ENCODE measurements at regions not wholly inside any gene's neighbourhood (a gene's known extent, or its start where the extent isn't known, plus 50 kb on each side); places are given as distances from the start of the nearest gene placed in this dataset.
A peak's percentile ranks its signal among the peaks of the same experiment; 100 is the strongest.

DNA sequence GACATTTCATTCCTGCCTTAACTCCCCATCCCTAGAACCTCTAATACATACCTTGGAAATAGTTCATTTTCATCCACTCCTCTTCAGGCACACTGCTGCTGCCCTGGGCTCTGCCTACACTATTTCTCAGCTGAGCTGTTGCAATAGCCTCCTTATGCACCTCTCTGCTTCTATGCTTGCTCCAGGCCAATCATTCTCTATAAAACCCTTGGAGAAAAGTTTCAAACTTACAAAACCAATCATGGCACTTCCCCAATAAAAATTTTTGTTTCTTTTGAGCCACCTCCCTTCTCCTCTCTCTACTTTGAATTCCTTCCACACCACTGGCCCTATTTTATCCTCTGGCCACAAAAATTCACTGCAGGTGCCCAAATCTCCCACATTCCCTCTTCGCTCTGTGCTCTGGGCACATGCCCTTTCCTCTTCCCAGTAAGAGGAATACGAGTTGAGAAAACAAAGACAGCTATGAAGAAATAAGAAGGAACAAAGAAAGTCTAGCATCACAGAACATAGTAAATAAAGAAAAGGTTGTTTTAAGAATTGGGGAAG lies 301.4 kb downstream of the ELAVL2 start:
- Histone ChIP-seq H3K36me3 (ENCODE audit: low read depth) (no peaks in the 10 kb centered on the region), H3K27ac (ENCODE audit: poor library complexity, severe bottlenecking) (no peak overlapping the region), H3K4me1 (ENCODE audit: insufficient read depth, poor library complexity, severe bottlenecking) (no peaks in the 10 kb centered on the region), H3K27me3 (ENCODE audit: insufficient read depth, poor library complexity, severe bottlenecking) (no peaks in the 10 kb centered on the region), H3K4me3 (ENCODE audit: severe bottlenecking) (no peak overlapping the region), H3K9me3 (ENCODE audit: severe bottlenecking) (no peaks in the 10 kb centered on the region)
- ATAC-seq (ENCODE audit: low read depth) (no peak), DNase-seq (ENCODE audit: low spot score) (no peak)
- TF ChIP-seq, protein P1, sequence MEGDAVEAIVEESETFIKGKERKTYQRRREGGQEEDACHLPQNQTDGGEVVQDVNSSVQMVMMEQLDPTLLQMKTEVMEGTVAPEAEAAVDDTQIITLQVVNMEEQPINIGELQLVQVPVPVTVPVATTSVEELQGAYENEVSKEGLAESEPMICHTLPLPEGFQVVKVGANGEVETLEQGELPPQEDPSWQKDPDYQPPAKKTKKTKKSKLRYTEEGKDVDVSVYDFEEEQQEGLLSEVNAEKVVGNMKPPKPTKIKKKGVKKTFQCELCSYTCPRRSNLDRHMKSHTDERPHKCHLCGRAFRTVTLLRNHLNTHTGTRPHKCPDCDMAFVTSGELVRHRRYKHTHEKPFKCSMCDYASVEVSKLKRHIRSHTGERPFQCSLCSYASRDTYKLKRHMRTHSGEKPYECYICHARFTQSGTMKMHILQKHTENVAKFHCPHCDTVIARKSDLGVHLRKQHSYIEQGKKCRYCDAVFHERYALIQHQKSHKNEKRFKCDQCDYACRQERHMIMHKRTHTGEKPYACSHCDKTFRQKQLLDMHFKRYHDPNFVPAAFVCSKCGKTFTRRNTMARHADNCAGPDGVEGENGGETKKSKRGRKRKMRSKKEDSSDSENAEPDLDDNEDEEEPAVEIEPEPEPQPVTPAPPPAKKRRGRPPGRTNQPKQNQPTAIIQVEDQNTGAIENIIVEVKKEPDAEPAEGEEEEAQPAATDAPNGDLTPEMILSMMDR (IDR thresholded peaks at IDR 0.05; ENCODE audit: poor library complexity, severe bottlenecking), result no peak

DNA sequence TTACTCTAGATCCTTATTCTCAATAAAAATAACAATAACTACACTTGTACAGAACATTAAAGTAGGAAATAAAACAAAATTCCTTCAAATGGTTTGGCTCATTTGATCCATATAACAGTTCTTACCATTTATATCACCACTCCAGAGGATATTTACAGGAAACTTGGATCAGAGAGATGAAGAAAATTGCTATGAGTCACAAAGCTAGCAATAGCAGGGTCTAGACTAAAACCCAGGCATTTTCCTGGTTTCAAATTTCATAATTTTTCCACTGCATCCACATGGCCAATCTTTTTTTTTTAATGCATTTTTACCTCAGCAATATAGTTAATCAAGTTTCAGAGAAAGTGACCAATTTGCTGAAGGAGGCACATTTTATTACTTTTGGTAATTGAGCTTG lies 299.2 kb downstream of the ELAVL2 start:
- Histone ChIP-seq H3K4me3 (ENCODE audit: severe bottlenecking) (no peak overlapping the region), H3K27ac (ENCODE audit: poor library complexity, severe bottlenecking) (no peak overlapping the region), H3K27me3 (ENCODE audit: insufficient read depth, poor library complexity, severe bottlenecking) (no peaks in the 10 kb centered on the region), H3K9me3 (ENCODE audit: severe bottlenecking) (no peaks in the 10 kb centered on the region), H3K4me1 (ENCODE audit: insufficient read depth, poor library complexity, severe bottlenecking) (no peaks in the 10 kb centered on the region), H3K36me3 (ENCODE audit: low read depth) (no peaks in the 10 kb centered on the region)
- ATAC-seq (ENCODE audit: low read depth) (peak; percentile 66; the same call in 2 of the 3 replicates), DNase-seq (ENCODE audit: low spot score) (no peak)
- TF ChIP-seq, protein P1 (IDR thresholded peaks at IDR 0.05; ENCODE audit: poor library complexity, severe bottlenecking), result no peak

- Histone ChIP-seq H3K27ac (ENCODE audit: poor library complexity, severe bottlenecking) (no peak overlapping the region), H3K27me3 (ENCODE audit: insufficient read depth, poor library complexity, severe bottlenecking) (no peaks in the 10 kb centered on the region), H3K36me3 (ENCODE audit: low read depth) (no peaks in the 10 kb centered on the region), H3K9me3 (ENCODE audit: severe bottlenecking) (no peaks in the 10 kb centered on the region), H3K4me1 (ENCODE audit: insufficient read depth, poor library complexity, severe bottlenecking) (no peaks in the 10 kb centered on the region), H3K4me3 (ENCODE audit: severe bottlenecking) (no peak overlapping the region)
- DNase-seq (ENCODE audit: low spot score) (no peak), ATAC-seq (ENCODE audit: low read depth) (no peak)
- TF ChIP-seq, protein P1 (IDR thresholded peaks at IDR 0.05; ENCODE audit: poor library complexity, severe bottlenecking), result no peak
Measured at GRCh38 chr9:23532282-23532681, 293.8 kb downstream of the ELAVL2 start.

DNA sequence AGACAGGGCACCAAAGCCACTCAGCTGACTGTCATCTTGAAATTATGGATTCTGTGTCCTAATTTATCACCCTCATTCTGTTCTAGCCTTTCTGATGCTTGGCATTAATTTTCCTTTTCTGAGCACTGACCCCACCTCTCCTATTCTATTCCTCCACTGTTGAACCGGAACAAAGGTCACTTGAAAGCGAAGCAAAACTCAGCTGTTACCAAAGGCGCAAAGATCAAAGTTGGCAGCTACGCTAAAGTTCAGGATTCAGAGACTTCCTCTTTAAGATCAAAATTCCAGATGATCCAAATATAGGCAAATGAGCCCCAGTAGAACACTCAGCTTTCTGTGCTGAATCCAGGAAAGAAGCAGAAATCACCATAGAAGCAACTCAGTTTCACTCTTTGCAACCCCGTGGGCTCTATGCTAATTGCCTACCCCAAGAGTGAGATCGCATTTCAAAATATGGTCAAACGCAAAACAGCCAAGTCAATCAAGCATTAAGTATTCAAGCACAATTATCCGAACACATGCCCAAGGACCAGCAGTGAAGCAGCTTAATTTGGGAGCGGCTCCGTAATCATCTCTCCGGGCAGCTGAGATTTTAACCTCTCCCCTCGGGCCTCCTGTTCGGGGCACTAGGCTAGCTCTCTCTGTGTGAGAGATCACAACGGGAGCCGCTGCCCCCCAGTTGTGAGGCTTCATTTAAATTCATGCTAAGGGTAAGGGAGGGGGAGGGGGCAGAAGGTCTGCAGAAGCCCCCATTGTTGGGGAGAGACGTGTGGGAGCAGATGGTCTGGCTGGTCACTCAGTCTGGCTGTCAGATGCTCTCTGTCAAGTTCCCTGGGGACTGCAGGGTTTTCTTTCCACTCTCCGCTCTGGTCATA lies 288.6 kb downstream of the ELAVL2 start:
- no peaks in the 10 kb centered on the region for H3K9me3 ChIP-seq (ENCODE audit: severe bottlenecking)
- peaks cover 8% of the 10 kb centered on the region for H3K4me1 ChIP-seq (ENCODE audit: insufficient read depth, poor library complexity, severe bottlenecking)
- DNase-seq (ENCODE audit: low spot score) (no peak), ATAC-seq (ENCODE audit: low read depth) (no peak)
- no peaks in the 10 kb centered on the region for H3K36me3 ChIP-seq (ENCODE audit: low read depth)
- no peaks in the 10 kb centered on the region for H3K27me3 ChIP-seq (ENCODE audit: insufficient read depth, poor library complexity, severe bottlenecking)
- TF ChIP-seq, protein P1 (IDR thresholded peaks at IDR 0.05; ENCODE audit: poor library complexity, severe bottlenecking), result no peak
- H3K27ac ChIP-seq (ENCODE audit: poor library complexity, severe bottlenecking), result no peak overlapping the region
- no peak overlapping the region for H3K4me3 ChIP-seq (ENCODE audit: severe bottlenecking)

- Histone ChIP-seq H3K27ac (ENCODE audit: poor library complexity, severe bottlenecking) (no peak overlapping the region), H3K4me1 (ENCODE audit: insufficient read depth, poor library complexity, severe bottlenecking) (peaks cover 8% of the 10 kb centered on the region), H3K36me3 (ENCODE audit: low read depth) (no peaks in the 10 kb centered on the region), H3K4me3 (ENCODE audit: severe bottlenecking) (no peak overlapping the region), H3K9me3 (ENCODE audit: severe bottlenecking) (no peaks in the 10 kb centered on the region), H3K27me3 (ENCODE audit: insufficient read depth, poor library complexity, severe bottlenecking) (no peaks in the 10 kb centered on the region)
- no peak for DNase-seq (ENCODE audit: low spot score)
- TF ChIP-seq, protein P1 (IDR thresholded peaks at IDR 0.05; ENCODE audit: poor library complexity, severe bottlenecking), result no peak
- no peak for ATAC-seq (ENCODE audit: low read depth)
Measured at GRCh38 chr9:23538067-23538402, 288.0 kb downstream of the ELAVL2 start.

Data from RWPE2 (cell line).